ENCODE measurements at regions not wholly inside any gene's neighbourhood (a gene's known extent, or its start where the extent isn't known, plus 50 kb on each side); places are given as distances from the start of the nearest gene placed in this dataset.
"Not testable (repeated sequence)": the region's sequence is repeated elsewhere in the genome, so short reads cannot be mapped to it uniquely, and the experiment has no call there.

DNA sequence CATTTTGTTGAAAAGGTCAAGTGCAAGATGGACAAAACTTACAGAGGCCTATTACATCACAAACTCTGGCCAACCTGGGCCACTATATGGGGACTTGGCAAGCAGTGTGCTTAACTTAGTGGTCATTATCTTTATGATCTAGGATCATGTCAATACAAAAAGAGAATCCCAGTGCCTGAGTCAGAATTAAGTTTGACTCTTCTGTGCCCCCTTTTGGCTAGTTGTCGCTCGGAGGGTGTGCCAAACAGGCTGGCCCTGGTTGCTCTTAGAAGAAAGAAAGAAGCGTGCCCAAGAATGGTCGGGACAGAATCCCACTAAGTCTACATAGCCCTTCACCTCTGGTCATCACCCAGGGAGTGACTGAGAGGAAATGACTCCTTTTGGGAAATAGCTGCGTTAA is 100.1 kb downstream of the EIF4E start:
- peak overlapping the region in 1 of 3 donors; percentile 84 for H3K27ac Mint-ChIP-seq

DNA sequence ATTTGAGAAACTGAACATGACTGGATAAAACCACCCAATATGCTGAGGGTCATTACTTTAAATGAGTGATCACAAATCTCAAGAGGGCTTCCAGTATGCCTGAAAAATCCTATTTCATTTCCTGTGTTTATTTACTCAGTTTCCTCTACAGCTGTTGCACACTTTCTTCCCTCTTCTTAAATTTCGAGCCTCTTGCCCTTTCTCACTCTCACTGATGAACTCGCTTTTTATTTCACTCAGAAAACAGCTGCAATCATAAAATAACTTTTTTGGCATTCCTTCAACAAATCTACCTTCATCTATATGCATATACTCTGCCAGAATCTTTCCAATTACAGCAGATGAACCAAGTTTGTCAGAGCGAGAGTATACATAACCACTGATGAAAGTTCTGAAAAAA is 101.3 kb downstream of the EIF4E start:
- H3K4me3 Mint-ChIP-seq = no peak overlapping the region
- H3K27ac Mint-ChIP-seq = no peak overlapping the region
- no peaks in the 10 kb centered on the region for H3K4me1 Mint-ChIP-seq
- no peaks in the 10 kb centered on the region for H3K9me3 Mint-ChIP-seq
- no peaks in the 10 kb centered on the region for H3K36me3 Mint-ChIP-seq
- peaks cover 1% of the 10 kb centered on the region for H3K27me3 Mint-ChIP-seq

More for the DNA sequence above, 100.1 kb downstream of the EIF4E start:
- Mint-ChIP-seq H3K9me3 (no peaks in the 10 kb centered on the region), H3K27me3 (peaks cover 1% of the 10 kb centered on the region), H3K4me3 (no peak overlapping the region), H3K4me1 (no peaks in the 10 kb centered on the region), H3K36me3 (no peaks in the 10 kb centered on the region)

DNA sequence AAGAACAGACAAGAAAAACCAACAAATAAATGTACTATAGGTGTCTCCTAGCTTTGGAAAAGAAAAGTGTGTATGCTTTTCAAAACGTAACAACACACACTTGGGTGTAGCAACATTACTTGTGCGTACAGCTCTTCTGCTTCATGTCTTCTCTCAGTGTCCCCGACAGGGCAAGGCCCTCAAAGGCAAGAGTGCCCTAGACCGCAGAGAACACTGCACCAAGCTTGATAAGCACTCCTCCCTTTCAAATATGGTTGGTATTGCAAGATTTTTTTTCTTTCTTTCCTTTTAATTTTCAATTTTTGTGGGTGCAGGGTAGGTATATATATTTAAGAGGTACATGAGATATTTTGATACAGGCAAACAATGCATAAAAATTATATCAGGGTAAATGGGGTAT is 106.8 kb downstream of the EIF4E start:
- H3K4me1 Mint-ChIP-seq = no peaks in the 10 kb centered on the region
- peaks cover 0 to 2% (median 0%) of the 10 kb centered on the region in 3 donors for H3K9me3 Mint-ChIP-seq
- no peak overlapping the region for H3K27ac Mint-ChIP-seq
- H3K4me3 Mint-ChIP-seq = no peak overlapping the region
- peaks cover 2% of the 10 kb centered on the region for H3K27me3 Mint-ChIP-seq
- H3K36me3 Mint-ChIP-seq = no peaks in the 10 kb centered on the region

DNA sequence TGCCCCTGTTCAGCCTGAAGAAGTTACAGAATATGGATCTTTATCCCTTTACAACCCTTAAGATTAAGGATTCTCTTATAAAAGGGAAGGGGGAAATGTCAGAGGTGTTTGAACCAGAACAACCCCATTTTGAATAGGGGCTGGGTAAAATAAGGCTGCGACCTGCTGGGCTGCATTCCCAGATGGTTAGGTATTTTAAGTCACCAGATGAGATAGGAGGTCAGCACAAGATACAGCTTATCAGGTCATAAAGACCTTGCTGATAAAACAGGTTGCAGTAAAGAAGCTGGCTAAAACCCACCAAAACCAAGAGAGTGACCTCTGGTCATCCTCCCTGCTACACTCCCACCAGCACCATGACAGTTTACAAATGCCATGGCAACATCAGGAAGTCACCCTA is 110.8 kb downstream of the EIF4E start:
- H3K27me3 Mint-ChIP-seq, H3K36me3 Mint-ChIP-seq, H3K9me3 Mint-ChIP-seq, H3K27ac Mint-ChIP-seq, H3K4me1 Mint-ChIP-seq, H3K4me3 Mint-ChIP-seq: not testable (repeated sequence)

DNA sequence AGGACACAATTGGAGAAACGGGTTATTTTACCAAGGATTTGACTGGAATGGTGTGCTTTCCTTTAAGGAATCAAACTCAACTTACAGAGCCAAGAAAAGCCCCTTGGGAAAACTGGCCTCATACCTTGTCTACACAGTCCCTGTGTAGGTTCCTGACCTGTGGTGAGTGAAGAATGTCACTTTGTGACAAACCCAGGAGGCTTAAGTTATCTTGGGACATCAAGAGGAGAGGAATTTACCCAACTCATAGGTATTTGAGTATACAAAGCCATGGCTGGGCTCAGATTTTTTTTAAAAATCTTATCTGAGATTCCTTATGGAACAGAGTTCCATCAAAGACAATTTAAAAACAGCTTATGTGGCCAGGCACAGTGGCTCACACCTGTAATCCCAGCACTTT is 112.1 kb downstream of the EIF4E start:
- Mint-ChIP-seq H3K36me3 (no peaks in the 10 kb centered on the region), H3K4me1 (no peaks in the 10 kb centered on the region), H3K9me3 (peaks cover 0 to 7% (median 2%) of the 10 kb centered on the region in 3 donors), H3K27ac (no peak overlapping the region), H3K27me3 (peaks cover 3% of the 10 kb centered on the region), H3K4me3 (no peak overlapping the region)

DNA sequence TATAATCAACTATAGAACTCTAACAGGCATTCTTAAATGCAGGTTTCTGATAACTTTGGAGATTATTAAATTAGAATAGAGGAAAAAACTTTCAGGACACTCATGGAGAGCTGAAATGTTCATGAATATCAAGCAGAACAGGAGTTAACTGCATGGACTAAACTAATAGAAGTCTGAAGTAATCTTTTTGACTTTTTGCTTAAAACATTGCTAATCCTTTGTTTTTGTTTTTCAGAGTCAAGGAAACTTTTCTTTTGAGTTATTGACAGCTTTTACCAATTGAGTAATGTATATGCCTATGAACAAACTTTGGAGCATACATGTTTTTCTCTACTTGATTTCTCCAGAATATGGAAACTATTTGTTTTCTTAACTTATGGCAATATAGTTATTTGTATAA is 112.5 kb downstream of the EIF4E start:
- Mint-ChIP-seq H3K4me3 (no peak overlapping the region), H3K27me3 (peaks cover 3% of the 10 kb centered on the region), H3K27ac (no peak overlapping the region), H3K36me3 (no peaks in the 10 kb centered on the region), H3K9me3 (peaks cover 0 to 7% (median 2%) of the 10 kb centered on the region in 3 donors), H3K4me1 (no peaks in the 10 kb centered on the region)

DNA sequence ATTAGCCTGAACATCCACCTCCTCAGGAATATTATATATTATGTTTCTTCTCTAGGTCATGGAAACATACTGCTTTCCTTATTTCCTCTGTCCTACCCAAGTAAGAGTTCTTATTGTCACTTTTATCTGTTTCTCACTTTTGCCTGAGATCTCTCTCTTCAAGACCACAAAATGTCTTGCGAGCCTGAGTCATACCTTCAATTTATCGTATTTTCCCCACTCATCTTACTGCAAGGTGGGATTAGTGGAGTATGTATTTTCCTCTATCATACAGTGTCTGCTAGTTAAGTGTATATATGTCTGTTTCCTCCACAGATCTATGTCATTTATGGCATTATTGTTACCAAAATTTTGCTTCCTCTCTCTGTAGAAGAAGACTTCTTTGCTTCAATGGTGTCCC is 124.5 kb downstream of the EIF4E start:
- Mint-ChIP-seq H3K9me3 (peaks cover 0 to 1% (median 0%) of the 10 kb centered on the region in 3 donors), H3K27ac (no peak overlapping the region), H3K27me3 (peaks cover 4% of the 10 kb centered on the region), H3K36me3 (peaks cover 2% of the 10 kb centered on the region), H3K4me1 (no peaks in the 10 kb centered on the region), H3K4me3 (no peak overlapping the region)

DNA sequence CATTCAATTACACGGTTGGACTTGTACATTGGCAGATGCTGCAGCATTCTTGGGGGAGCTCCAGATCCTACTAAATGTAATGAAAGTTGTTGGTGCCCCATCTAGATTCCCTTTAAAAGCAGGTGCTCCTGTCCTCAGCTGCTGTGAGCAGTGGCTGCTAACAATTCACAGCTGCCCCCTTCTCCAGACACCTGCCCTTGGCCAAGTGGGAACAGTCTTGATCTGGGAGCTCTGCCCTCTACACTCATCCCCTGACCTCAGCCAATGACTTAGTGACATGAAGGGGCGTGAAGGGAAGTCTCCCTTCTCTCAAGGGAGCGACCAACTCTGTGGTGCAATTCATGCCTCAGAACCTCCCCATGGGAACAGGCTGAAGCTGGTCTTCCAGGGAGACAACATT is 125.7 kb downstream of the EIF4E start:
- Mint-ChIP-seq H3K4me1 (no peaks in the 10 kb centered on the region), H3K36me3 (peaks cover 2% of the 10 kb centered on the region), H3K9me3 (peaks cover 0 to 1% (median 0%) of the 10 kb centered on the region in 3 donors), H3K27me3 (peaks cover 5% of the 10 kb centered on the region), H3K4me3 (no peak overlapping the region), H3K27ac (no peak overlapping the region)

DNA sequence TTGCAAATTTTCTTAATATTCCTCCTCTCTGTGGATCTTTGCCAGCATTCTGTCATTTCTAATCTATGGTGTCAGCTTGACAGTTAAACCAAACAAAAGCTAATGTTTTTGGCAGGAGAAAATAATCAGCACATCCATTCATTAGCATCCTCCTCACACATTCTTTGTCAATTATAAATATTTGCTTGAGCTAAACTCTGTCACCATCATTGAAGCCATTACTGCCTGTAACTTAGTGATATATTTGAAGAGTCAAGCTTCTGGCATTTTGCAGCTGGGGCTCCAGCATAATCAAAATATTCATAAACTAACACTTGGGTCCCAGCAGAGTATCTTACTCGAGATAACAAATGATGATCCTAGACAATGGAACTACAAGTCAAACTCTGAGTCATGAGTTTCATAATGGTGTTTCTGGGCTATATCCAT is 126.1 kb downstream of the EIF4E start:
- Mint-ChIP-seq H3K4me1 (no peaks in the 10 kb centered on the region), H3K4me3 (no peak overlapping the region), H3K9me3 (peaks cover 0 to 1% (median 0%) of the 10 kb centered on the region in 3 donors), H3K27ac (no peak overlapping the region), H3K27me3 (peaks cover 5% of the 10 kb centered on the region), H3K36me3 (peaks cover 2% of the 10 kb centered on the region)

DNA sequence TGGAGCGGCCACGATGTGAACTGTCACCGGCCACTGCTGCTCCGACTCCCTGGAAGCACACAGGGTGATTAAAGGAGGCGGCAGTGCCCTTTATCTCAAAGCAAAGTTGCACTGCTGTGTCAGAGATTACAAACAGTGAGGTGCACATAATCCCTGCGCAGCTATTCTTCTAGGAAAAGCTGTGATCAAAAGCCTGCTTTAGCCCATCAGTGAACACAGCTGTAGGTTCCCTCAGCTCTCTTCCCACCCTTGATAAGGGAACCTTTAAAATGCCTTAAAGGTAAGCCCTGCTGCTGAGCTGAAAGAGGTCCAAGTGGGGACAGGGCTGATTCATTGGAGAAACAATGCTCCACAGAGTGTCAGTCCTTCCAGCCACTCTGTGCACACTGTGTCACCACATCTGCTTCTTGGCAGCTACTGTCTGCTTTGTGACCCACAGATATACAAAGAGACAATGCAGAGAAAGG is 127.6 kb downstream of the EIF4E start:
- no peaks in the 10 kb centered on the region for H3K4me1 Mint-ChIP-seq
- H3K4me3 Mint-ChIP-seq = no peak overlapping the region
- H3K9me3 Mint-ChIP-seq = peaks cover 0 to 1% (median 0%) of the 10 kb centered on the region in 3 donors
- H3K27me3 Mint-ChIP-seq = peaks cover 5% of the 10 kb centered on the region
- H3K27ac Mint-ChIP-seq = no peak overlapping the region
- peaks cover 2% of the 10 kb centered on the region for H3K36me3 Mint-ChIP-seq

DNA sequence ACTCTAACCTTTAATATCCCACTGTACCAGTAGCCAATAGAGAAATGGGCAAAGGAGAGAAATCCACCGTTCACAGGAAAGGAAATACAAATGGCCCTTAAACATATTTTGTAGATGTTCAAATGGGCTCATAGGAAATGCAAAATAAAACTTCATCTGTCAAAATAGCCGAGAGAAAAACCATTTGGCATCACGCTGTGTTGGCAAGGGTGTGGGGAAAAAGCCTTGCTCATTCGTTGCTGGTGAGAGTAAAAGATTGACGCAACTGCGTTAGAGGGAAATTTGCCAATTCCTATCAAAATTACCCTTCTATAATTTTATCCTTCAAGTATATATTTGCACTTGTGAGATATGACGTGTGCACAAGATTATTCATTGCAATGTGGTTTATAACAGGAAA is 131.9 kb downstream of the EIF4E start:
- no peaks in the 10 kb centered on the region for H3K4me1 Mint-ChIP-seq
- H3K9me3 Mint-ChIP-seq = no peaks in the 10 kb centered on the region
- H3K27ac Mint-ChIP-seq = no peak overlapping the region
- peaks cover 2% of the 10 kb centered on the region for H3K27me3 Mint-ChIP-seq
- no peak overlapping the region for H3K4me3 Mint-ChIP-seq
- H3K36me3 Mint-ChIP-seq = peaks cover 2% of the 10 kb centered on the region

DNA sequence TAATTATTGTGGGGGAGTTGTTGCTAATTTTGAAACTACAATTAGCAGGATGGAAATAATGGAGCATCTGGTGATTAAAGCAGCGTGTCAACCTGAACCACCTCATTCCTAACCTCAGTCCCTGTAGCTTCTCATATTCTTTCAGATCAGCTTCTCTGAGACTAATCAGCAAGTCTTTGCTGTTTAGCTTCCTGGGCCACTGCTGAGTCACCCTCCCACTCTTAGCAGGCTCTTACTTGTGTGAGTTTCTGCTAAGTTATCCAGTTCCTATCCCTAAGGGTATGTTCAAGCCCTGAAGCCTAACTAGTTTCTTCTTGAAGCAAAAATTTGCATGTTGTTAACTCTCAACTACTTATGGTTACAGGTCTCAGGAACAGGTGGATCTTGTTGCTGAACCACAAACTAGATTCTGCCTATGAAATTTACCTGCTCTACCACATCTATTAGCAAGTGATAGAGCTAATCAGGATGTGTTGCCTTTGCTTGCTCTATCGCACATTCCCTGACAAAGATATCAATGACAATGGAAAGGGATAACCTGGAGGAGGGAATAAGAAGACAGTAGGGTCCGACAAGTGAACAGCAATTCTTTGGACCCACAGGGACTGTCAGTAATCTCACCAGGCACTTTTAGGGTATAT is 134.2 kb downstream of the EIF4E start:
- Mint-ChIP-seq H3K36me3 (peaks cover 2% of the 10 kb centered on the region), H3K4me3 (no peak overlapping the region), H3K27ac (no peak overlapping the region), H3K27me3 (peaks cover 2% of the 10 kb centered on the region), H3K4me1 (no peaks in the 10 kb centered on the region), H3K9me3 (no peaks in the 10 kb centered on the region)

DNA sequence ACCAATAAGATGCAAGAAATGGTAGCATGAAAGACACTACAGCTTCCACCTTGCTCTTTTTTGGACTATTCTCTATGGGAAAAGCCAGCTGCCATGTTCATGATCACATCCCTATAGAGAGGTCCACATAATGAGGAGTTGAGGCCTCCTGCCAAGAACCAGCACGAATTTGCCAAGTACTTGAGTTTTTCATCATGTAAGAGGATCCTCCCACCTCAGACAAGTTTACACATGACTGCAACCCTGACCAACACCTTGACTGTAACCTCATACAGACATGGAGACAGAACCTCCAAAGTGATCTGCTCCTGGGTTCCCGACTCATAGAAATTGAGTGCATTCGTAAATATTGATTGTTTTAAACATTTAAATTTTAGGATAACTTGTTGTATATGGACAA is 135.2 kb upstream of the TSPAN5 start:
- no peak overlapping the region for H3K4me3 Mint-ChIP-seq
- H3K4me1 Mint-ChIP-seq = no peaks in the 10 kb centered on the region
- H3K9me3 Mint-ChIP-seq = no peaks in the 10 kb centered on the region
- H3K27me3 Mint-ChIP-seq = peaks cover 3% of the 10 kb centered on the region
- H3K27ac Mint-ChIP-seq = no peak overlapping the region
- no peaks in the 10 kb centered on the region for H3K36me3 Mint-ChIP-seq

DNA sequence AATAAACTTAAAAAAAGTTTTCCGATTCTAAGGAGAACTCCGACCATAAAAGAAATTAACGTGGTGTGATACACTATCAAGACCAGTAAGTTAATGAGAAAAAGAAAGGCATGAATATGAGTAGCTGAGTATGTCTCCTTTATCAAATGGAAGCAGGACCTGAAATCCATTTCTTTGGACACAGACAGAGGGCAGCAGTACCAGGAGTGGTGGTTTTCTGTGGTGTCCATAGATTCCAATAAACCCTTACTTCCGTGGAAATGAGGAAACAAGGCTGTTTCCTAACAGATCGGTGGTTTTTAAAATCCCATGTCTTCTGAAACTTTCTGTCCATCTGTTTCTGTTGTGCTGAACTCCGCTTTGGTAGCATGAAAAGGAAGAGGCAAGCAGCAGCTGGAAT is 128.5 kb upstream of the TSPAN5 start:
- Mint-ChIP-seq H3K27ac (no peak overlapping the region), H3K36me3 (no peaks in the 10 kb centered on the region), H3K9me3 (no peaks in the 10 kb centered on the region)

DNA sequence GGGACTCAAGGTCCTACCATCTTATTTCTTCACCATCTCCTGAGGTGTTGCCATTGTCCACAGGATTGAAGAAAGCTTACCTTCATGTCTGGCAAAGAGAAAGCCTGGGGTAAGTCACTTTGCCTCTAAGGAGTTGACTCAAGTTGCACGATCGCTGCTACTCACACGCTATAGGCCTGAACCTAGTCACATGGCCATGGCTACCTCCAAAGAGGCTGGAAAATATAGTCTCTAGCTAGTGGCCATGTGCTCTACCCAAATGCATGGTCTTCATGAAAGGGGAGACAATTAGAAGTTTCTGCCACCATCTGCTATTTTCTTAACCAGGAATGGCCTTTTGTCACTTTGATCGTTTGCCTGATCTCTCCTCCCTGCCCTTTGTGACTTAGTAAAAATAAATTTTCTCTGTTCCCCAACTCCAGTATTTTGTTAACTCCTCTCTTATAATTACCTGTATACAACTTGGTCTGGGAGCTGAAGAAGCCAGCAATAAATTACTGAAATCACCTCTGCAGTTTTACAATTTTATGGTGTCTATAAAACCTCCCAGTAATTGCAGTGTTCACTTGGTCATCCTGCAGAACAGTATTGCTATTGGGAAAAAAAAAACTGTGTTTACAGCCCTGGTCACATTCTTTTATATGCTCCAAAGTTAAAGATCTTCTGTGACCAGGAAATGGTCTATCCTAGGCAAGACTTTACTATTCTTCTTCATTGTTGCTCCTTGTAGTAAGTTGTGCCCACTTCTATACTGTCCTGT is 126.7 kb upstream of the TSPAN5 start:
- Mint-ChIP-seq H3K36me3 (no peaks in the 10 kb centered on the region), H3K27me3 (peaks cover 13% of the 10 kb centered on the region), H3K27ac (no peak overlapping the region), H3K9me3 (no peaks in the 10 kb centered on the region), H3K4me3 (no peak overlapping the region), H3K4me1 (no peaks in the 10 kb centered on the region)

More for the DNA sequence above, 128.5 kb upstream of the TSPAN5 start:
- Mint-ChIP-seq H3K27me3 (peaks cover 13% of the 10 kb centered on the region), H3K4me1 (no peaks in the 10 kb centered on the region), H3K4me3 (no peak overlapping the region)

Data from IgD-negative memory B cell (primary cell).